Activated T-cell treated with anti-CD3 and anti-CD28 coated beads, Interleukin-2, amount 50 U/mL, for 24 hours (primary cell): ENCODE measurements at regions not wholly inside any gene's neighbourhood (a gene's known extent, or its start where the extent isn't known, plus 50 kb on each side); places are given as distances from the start of the nearest gene placed in this dataset.
"Not testable (repeated sequence)": the region's sequence is repeated elsewhere in the genome, so short reads cannot be mapped to it uniquely, and the experiment has no call there.

Experiments used
- DNase-seq: peaks from one replicate; pipeline ENCODE4 v3.0.0-alpha.2; 2020
- H3K27ac Mint-ChIP-seq: 2 replicates; pipeline ENCODE4 v1.8.0; 2020; ENCODE audit warnings: mild to moderate bottlenecking, mixed read lengths
- H3K27me3 Mint-ChIP-seq: 2 replicates; pipeline ENCODE4 v1.8.0; 2020; ENCODE audit warnings: mixed read lengths
- H3K36me3 Mint-ChIP-seq: 2 replicates; pipeline ENCODE4 v1.8.0; 2020; ENCODE audit warnings: low read depth, mixed read lengths
- H3K4me1 Mint-ChIP-seq: 2 replicates; pipeline ENCODE4 v1.8.0; 2020; ENCODE audit warnings: low read depth, mixed read lengths
- H3K4me3 Mint-ChIP-seq: 2 replicates; pipeline ENCODE4 v1.8.0; 2020; ENCODE audit warnings: mild to moderate bottlenecking, moderate library complexity, mixed read lengths
- H3K9me3 Mint-ChIP-seq: 2 replicates; pipeline ENCODE4 v1.8.0; 2020; ENCODE audit warnings: mixed read lengths

- H3K27ac Mint-ChIP-seq: no peak overlapping the region
- H3K36me3 Mint-ChIP-seq: no peaks in the 10 kb centered on the region
- H3K27me3 Mint-ChIP-seq: no peaks in the 10 kb centered on the region
- no peak overlapping the region for H3K4me3 Mint-ChIP-seq
- DNase-seq: no peak
- peaks cover 12% of the 10 kb centered on the region for H3K9me3 Mint-ChIP-seq
- no peaks in the 10 kb centered on the region for H3K4me1 Mint-ChIP-seq
Observed at GRCh38 chr14:83041224-83041623, 1507.6 kb upstream of the SEL1L start.

GRCh38 chr14:83042858-83043257, 1509.2 kb upstream of the SEL1L start:
- no peaks in the 10 kb centered on the region for H3K4me1 Mint-ChIP-seq
- no peaks in the 10 kb centered on the region for H3K27me3 Mint-ChIP-seq

GRCh38 chr14:83044001-83044400, 1510.3 kb upstream of the SEL1L start:
- H3K27ac Mint-ChIP-seq: no peak overlapping the region
- H3K4me1 Mint-ChIP-seq: no peaks in the 10 kb centered on the region
- no peak for DNase-seq
- peaks cover 8% of the 10 kb centered on the region for H3K9me3 Mint-ChIP-seq
- H3K4me3 Mint-ChIP-seq: no peak overlapping the region
- no peaks in the 10 kb centered on the region for H3K36me3 Mint-ChIP-seq
- H3K27me3 Mint-ChIP-seq: no peaks in the 10 kb centered on the region

More at GRCh38 chr14:83042858-83043257, 1509.2 kb upstream of the SEL1L start:
- no peaks in the 10 kb centered on the region for H3K36me3 Mint-ChIP-seq
- H3K27ac Mint-ChIP-seq: no peak overlapping the region
- DNase-seq: no peak
- H3K9me3 Mint-ChIP-seq: peaks cover 8% of the 10 kb centered on the region
- H3K4me3 Mint-ChIP-seq: no peak overlapping the region

GRCh38 chr14:83047059-83047830, 1513.6 kb upstream of the SEL1L start:
- no peaks in the 10 kb centered on the region for H3K36me3 Mint-ChIP-seq
- H3K27me3 Mint-ChIP-seq: no peaks in the 10 kb centered on the region
- no peak for DNase-seq
- H3K4me1 Mint-ChIP-seq: no peaks in the 10 kb centered on the region
- H3K9me3 Mint-ChIP-seq: peaks cover 20% of the 10 kb centered on the region
- H3K27ac Mint-ChIP-seq: no peak overlapping the region
- H3K4me3 Mint-ChIP-seq: no peak overlapping the region

GRCh38 chr14:83053022-83053710, 1519.5 kb upstream of the SEL1L start:
- H3K27me3 Mint-ChIP-seq: no peaks in the 10 kb centered on the region
- no peak overlapping the region for H3K27ac Mint-ChIP-seq
- no peak for DNase-seq
- H3K4me3 Mint-ChIP-seq: no peak overlapping the region
- no peaks in the 10 kb centered on the region for H3K4me1 Mint-ChIP-seq
- no peaks in the 10 kb centered on the region for H3K36me3 Mint-ChIP-seq
- peaks cover 35% of the 10 kb centered on the region for H3K9me3 Mint-ChIP-seq

GRCh38 chr14:83058068-83058467, 1524.4 kb upstream of the SEL1L start:
- no peak for DNase-seq
- no peak overlapping the region for H3K4me3 Mint-ChIP-seq
- H3K27me3 Mint-ChIP-seq: no peaks in the 10 kb centered on the region
- H3K9me3 Mint-ChIP-seq: peaks cover 23% of the 10 kb centered on the region
- no peaks in the 10 kb centered on the region for H3K4me1 Mint-ChIP-seq
- no peaks in the 10 kb centered on the region for H3K36me3 Mint-ChIP-seq
- no peak overlapping the region for H3K27ac Mint-ChIP-seq

GRCh38 chr14:83071888-83072501, 1538.3 kb upstream of the SEL1L start:
- no peak overlapping the region for H3K4me3 Mint-ChIP-seq
- H3K9me3 Mint-ChIP-seq: peaks cover 22% of the 10 kb centered on the region
- no peaks in the 10 kb centered on the region for H3K4me1 Mint-ChIP-seq
- no peaks in the 10 kb centered on the region for H3K36me3 Mint-ChIP-seq
- DNase-seq: no peak
- H3K27ac Mint-ChIP-seq: no peak overlapping the region
- no peaks in the 10 kb centered on the region for H3K27me3 Mint-ChIP-seq

GRCh38 chr14:83085136-83085535, 1551.5 kb upstream of the SEL1L start:
- Mint-ChIP-seq H3K27me3 (no peaks in the 10 kb centered on the region), H3K27ac (no peak overlapping the region), H3K4me3 (no peak overlapping the region), H3K9me3 (peaks cover 26% of the 10 kb centered on the region), H3K36me3 (no peaks in the 10 kb centered on the region), H3K4me1 (no peaks in the 10 kb centered on the region)
- no peak for DNase-seq

GRCh38 chr14:83085725-83086124, 1552.1 kb upstream of the SEL1L start:
- DNase-seq: no peak
- Mint-ChIP-seq H3K4me3 (no peak overlapping the region), H3K9me3 (peaks cover 30% of the 10 kb centered on the region), H3K27ac (no peak overlapping the region), H3K27me3 (no peaks in the 10 kb centered on the region), H3K4me1 (no peaks in the 10 kb centered on the region), H3K36me3 (no peaks in the 10 kb centered on the region)

- not testable (repeated sequence) for H3K36me3 Mint-ChIP-seq, DNase-seq, H3K27me3 Mint-ChIP-seq, H3K4me3 Mint-ChIP-seq, H3K27ac Mint-ChIP-seq, H3K4me1 Mint-ChIP-seq
- H3K9me3 Mint-ChIP-seq: peaks cover 29% of the 10 kb centered on the region
Observed at GRCh38 chr14:83091991-83092956, 1558.6 kb upstream of the SEL1L start.

GRCh38 chr14:83096092-83096491, 1562.4 kb upstream of the SEL1L start:
- Mint-ChIP-seq H3K9me3 (peaks cover 11% of the 10 kb centered on the region), H3K27ac (no peak overlapping the region), H3K4me3 (no peak overlapping the region), H3K36me3 (no peaks in the 10 kb centered on the region), H3K27me3 (no peaks in the 10 kb centered on the region), H3K4me1 (no peaks in the 10 kb centered on the region)
- no peak for DNase-seq

- Mint-ChIP-seq H3K27ac (no peak overlapping the region), H3K4me3 (no peak overlapping the region), H3K27me3 (no peaks in the 10 kb centered on the region), H3K9me3 (peaks cover 14% of the 10 kb centered on the region), H3K4me1 (no peaks in the 10 kb centered on the region), H3K36me3 (no peaks in the 10 kb centered on the region)
- no peak for DNase-seq
Observed at GRCh38 chr14:83101846-83102245, 1568.2 kb upstream of the SEL1L start.

- Mint-ChIP-seq H3K4me3 (no peak overlapping the region), H3K36me3 (no peaks in the 10 kb centered on the region), H3K9me3 (peaks cover 13% of the 10 kb centered on the region), H3K27ac (no peak overlapping the region), H3K27me3 (no peaks in the 10 kb centered on the region), H3K4me1 (no peaks in the 10 kb centered on the region)
- DNase-seq: no peak
Observed at GRCh38 chr14:83118029-83118428, 1584.4 kb upstream of the SEL1L start.

GRCh38 chr14:83120187-83120586, 1586.5 kb upstream of the SEL1L start:
- H3K36me3 Mint-ChIP-seq: no peaks in the 10 kb centered on the region
- H3K4me3 Mint-ChIP-seq: no peak overlapping the region
- H3K27ac Mint-ChIP-seq: no peak overlapping the region
- DNase-seq: no peak
- no peaks in the 10 kb centered on the region for H3K4me1 Mint-ChIP-seq
- no peaks in the 10 kb centered on the region for H3K27me3 Mint-ChIP-seq
- H3K9me3 Mint-ChIP-seq: peaks cover 22% of the 10 kb centered on the region
